Parathyroid adenoma (tissue), 2 donors: ENCODE measurements at regions not wholly inside any gene's neighbourhood (a gene's known extent, or its start where the extent isn't known, plus 50 kb on each side); places are given as distances from the start of the nearest gene placed in this dataset.

Source experiments
- H2AFZ ChIP-seq: fragments of 300-600 bp; sonication (generic); one replicate; pipeline ENCODE4 v1.7.0; 2017; ENCODE audit warnings: antibody characterized with exemption, mild to moderate bottlenecking
- H3K27ac ChIP-seq: fragments of 300-600 bp; sonication (generic); one replicate; pipeline ENCODE4 v1.7.0; 2017
- H3K27me3 ChIP-seq: fragments of 300-600 bp; sonication (generic); one replicate; pipeline ENCODE4 v1.7.0; 2017; ENCODE audit warnings: low read length; ENCODE audit not compliant: control insufficient read depth, insufficient read depth
- H3K36me3 ChIP-seq: fragments of 300-600 bp; sonication (generic); one replicate; pipeline ENCODE4 v1.7.0; 2017; ENCODE audit warnings: low read length; ENCODE audit not compliant: control insufficient read depth, insufficient read depth
- H3K4me1 ChIP-seq: fragments of 300-600 bp; sonication (generic); one replicate; pipeline ENCODE4 v1.7.0; 2017; ENCODE audit warnings: control low read depth
- H3K4me2 ChIP-seq: fragments of 300-600 bp; sonication (generic); one replicate; pipeline ENCODE4 v1.7.0; 2017; ENCODE audit warnings: low read length
- H3K4me3 ChIP-seq: fragments of 300-600 bp; sonication (generic); one replicate; pipeline ENCODE4 v1.7.0; 2017; ENCODE audit warnings: low read depth, low read length
- H3K79me2 ChIP-seq: fragments of 300-600 bp; sonication (generic); one replicate; pipeline ENCODE4 v1.7.0; 2017; ENCODE audit warnings: control low read depth
- H3K9ac ChIP-seq: fragments of 300-600 bp; sonication (generic); one replicate; pipeline ENCODE4 v1.7.0; 2017; ENCODE audit warnings: mild to moderate bottlenecking
- H3K9me3 ChIP-seq: fragments of 300-600 bp; sonication (generic); one replicate; pipeline ENCODE4 v1.7.0; 2017; ENCODE audit warnings: low read length; ENCODE audit not compliant: control insufficient read depth
- TF ChIP-seq, protein P1 (sequence below): fragments of 300-600 bp; sonication (generic); IDR thresholded peaks from one replicate; pipeline ENCODE4 v1.7.0; 2017; ENCODE audit warnings: antibody characterized with exemption, mild to moderate bottlenecking
- donor health status: primary hyperparathyroidism.

DNA sequence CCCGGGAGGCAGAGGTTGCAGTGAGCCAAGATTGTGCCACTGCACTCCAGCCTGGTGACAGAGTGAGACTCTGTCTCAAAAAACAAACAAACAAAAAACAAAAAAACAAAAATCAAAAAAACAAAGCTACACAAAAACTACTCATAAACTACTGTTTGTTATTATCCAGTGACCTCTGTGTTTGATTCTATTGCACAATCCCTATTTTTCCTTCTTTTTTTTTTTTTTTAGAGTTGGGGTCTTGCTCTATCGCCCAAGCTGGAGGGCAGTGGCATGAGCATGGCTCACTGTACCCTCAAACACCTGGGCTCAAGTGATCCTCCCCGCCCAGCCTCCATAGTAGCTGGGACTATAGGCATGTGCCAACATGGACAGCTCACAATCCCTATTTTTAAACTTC is 92.7 kb downstream of the FAM217A start:
- Histone ChIP-seq H2AFZ (no peak overlapping the region), H3K27me3 (no peaks in the 10 kb centered on the region), H3K9ac (no peak overlapping the region), H3K4me2 (no peak overlapping the region), H3K9me3 (no peaks in the 10 kb centered on the region), H3K4me1 (no peaks in the 10 kb centered on the region), H3K36me3 (no peaks in the 10 kb centered on the region), H3K4me3 (no peak overlapping the region), H3K79me2 (peaks cover 8% of the 10 kb centered on the region), H3K27ac (no peak overlapping the region)
- TF ChIP-seq, protein P1, sequence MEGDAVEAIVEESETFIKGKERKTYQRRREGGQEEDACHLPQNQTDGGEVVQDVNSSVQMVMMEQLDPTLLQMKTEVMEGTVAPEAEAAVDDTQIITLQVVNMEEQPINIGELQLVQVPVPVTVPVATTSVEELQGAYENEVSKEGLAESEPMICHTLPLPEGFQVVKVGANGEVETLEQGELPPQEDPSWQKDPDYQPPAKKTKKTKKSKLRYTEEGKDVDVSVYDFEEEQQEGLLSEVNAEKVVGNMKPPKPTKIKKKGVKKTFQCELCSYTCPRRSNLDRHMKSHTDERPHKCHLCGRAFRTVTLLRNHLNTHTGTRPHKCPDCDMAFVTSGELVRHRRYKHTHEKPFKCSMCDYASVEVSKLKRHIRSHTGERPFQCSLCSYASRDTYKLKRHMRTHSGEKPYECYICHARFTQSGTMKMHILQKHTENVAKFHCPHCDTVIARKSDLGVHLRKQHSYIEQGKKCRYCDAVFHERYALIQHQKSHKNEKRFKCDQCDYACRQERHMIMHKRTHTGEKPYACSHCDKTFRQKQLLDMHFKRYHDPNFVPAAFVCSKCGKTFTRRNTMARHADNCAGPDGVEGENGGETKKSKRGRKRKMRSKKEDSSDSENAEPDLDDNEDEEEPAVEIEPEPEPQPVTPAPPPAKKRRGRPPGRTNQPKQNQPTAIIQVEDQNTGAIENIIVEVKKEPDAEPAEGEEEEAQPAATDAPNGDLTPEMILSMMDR = no peak

- peaks cover 8% of the 10 kb centered on the region for H3K79me2 ChIP-seq
- H3K27me3 ChIP-seq = no peaks in the 10 kb centered on the region
- H3K36me3 ChIP-seq = no peaks in the 10 kb centered on the region
- no peak overlapping the region for H2AFZ ChIP-seq
- H3K4me2 ChIP-seq = no peak overlapping the region
- H3K9me3 ChIP-seq = no peaks in the 10 kb centered on the region
- no peak overlapping the region for H3K27ac ChIP-seq
- TF ChIP-seq, protein P1 = no peak
- H3K4me3 ChIP-seq = no peak overlapping the region
- H3K4me1 ChIP-seq = peaks cover 4% of the 10 kb centered on the region
- no peak overlapping the region for H3K9ac ChIP-seq
These were observed 91.9 kb downstream of the FAM217A start for GRCh38 chr6:3987053-3987452.

- Histone ChIP-seq H2AFZ (no peak overlapping the region), H3K36me3 (no peaks in the 10 kb centered on the region), H3K79me2 (peaks cover 8% of the 10 kb centered on the region), H3K9me3 (no peaks in the 10 kb centered on the region), H3K4me1 (peaks cover 4% of the 10 kb centered on the region), H3K4me2 (no peak overlapping the region), H3K27ac (no peak overlapping the region), H3K4me3 (no peak overlapping the region), H3K9ac (no peak overlapping the region), H3K27me3 (no peaks in the 10 kb centered on the region)
- TF ChIP-seq, protein P1 = no peak
These were observed 91.4 kb downstream of the FAM217A start for GRCh38 chr6:3987576-3987975.

DNA sequence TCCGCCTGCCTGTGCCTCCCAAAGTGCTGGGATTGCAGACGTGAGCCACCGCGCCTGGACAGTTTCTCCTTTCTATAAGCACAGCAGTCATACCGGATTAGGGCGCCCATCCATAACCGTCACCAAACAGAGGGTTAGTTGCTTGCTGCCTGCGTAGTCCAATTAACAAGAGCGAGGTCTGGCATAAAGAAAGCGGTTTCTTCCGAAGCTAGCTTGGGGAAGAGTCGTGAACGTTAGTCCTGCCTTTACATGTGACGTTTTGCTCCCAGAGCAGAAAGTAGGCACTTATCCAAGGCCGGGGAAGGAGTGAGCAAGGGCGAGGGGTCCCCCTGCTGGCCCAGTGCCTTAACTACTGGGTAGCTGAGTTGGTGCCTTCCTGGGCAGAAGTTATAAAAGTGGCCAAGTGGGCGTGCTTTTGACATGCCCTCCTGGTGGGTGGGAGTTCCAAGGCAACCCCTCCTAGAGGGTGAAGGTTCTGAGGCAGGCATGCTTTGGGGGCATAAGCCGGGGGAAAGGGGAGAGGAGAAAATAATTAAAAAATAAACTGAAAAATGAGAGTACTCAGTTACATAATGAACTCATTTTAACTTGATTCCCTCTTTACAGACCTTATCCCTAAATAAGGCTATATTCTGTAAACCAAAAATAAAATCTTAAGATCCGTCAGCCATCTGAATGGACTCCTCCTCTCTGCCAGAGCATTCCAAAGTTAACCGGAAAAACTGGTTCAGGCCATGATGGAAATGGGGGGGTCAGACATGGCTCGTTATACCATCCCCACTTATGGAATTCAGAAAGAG is 88.0 kb downstream of the FAM217A start:
- H3K9me3 ChIP-seq = no peaks in the 10 kb centered on the region
- peaks cover 4% of the 10 kb centered on the region for H3K4me1 ChIP-seq
- no peaks in the 10 kb centered on the region for H3K36me3 ChIP-seq
- H3K9ac ChIP-seq = no peak overlapping the region
- H3K79me2 ChIP-seq = no peaks in the 10 kb centered on the region
- TF ChIP-seq, protein P1 = peak; percentile 91
- peak overlapping the region; percentile 37 for H3K4me3 ChIP-seq
- H3K4me2 ChIP-seq = peak overlapping the region; percentile 63
- peak overlapping the region; percentile 82 for H2AFZ ChIP-seq
- peak overlapping the region; percentile 56 for H3K27ac ChIP-seq
- no peaks in the 10 kb centered on the region for H3K27me3 ChIP-seq

DNA sequence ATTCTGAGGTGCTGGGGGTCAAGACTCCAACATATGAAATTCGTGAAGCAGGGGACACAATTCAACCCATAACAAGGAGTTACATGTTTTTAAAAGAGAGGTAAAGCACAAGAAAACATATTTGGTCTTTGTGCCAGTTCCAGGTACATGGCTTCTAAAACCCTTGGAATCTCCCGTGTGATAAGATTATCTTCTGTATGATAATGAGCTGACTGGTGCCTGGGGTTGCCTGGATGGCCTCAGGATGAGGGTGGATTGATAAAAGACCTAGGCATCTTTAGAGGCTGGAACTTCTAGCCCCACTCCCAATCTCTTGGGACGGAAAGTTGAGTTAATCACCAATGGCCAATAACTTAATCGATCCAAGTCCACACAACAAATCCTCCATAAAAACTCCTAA is 87.0 kb downstream of the FAM217A start:
- TF ChIP-seq, protein P1 = no peak
- Histone ChIP-seq H3K4me1 (peaks cover 4% of the 10 kb centered on the region), H3K27me3 (no peaks in the 10 kb centered on the region), H3K4me3 (no peak overlapping the region), H3K36me3 (no peaks in the 10 kb centered on the region), H2AFZ (no peak overlapping the region), H3K9me3 (no peaks in the 10 kb centered on the region), H3K27ac (no peak overlapping the region), H3K9ac (no peak overlapping the region), H3K79me2 (no peaks in the 10 kb centered on the region), H3K4me2 (peak overlapping the region; percentile 26)
